ENCODE measurements at regions not wholly inside any gene's neighbourhood (a gene's known extent, or its start where the extent isn't known, plus 50 kb on each side); places are given as distances from the start of the nearest gene placed in this dataset.

- no peak for TF ChIP-seq EZH2 (IDR thresholded peaks at IDR 0.05; ENCODE audit: borderline replicate concordance, low read depth, low read length, severe bottlenecking)
- TF ChIP-seq CTCF (IDR thresholded peaks at IDR 0.05; ENCODE audit: borderline replicate concordance, extremely low read depth, low read length, poor library complexity, severe bottlenecking): no peak
Measured at GRCh38 chr1:105017587-105017986, 1267.9 kb downstream of the AMY1C start.
